ENCODE measurements at regions not wholly inside any gene's neighbourhood (a gene's known extent, or its start where the extent isn't known, plus 50 kb on each side); places are given as distances from the start of the nearest gene placed in this dataset.

DNA sequence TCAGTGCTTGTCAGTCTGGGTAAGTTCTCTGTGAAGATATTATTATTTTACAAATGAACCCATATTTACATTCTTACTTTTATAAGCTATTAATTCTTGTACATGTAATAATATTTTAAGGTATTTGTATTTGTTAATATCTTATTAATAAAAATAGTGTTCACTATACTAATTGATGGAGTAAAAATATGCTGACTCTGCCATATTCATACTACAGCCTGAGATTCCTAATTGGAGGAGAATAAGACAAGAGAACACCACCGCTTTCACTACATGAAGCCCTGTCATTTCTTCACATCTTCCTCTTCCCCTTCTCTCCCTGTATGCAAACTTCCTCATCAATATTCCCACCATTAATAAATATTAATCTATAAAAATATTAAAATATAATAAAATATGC is 167.6 kb upstream of the TUSC1 start (continued):
- TF ChIP-seq IKZF3 (tag by site-specific recombination; IDR thresholded peaks at IDR 0.05), result no peak

DNA sequence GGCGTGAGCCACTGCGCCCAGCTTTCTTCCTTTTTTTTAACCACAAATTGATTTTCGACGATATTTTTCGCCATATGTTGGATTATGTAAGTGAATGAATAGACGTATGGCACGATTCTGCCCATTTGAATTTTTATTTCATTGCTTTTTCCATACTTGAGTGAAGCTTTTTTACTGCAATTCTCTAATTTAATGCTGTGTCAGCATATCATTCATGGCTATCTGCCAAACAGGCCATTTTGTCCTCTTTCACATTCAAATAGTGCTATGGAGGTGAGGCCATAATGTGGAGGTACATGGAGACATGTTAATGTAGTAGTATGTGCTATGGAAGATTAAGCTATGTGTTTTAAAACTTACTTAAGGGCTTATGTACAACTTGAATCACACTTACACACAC is 152.1 kb upstream of the TUSC1 start:
- no peaks in the 10 kb centered on the region for H3K9me3 ChIP-seq (ENCODE audit: control insufficient read depth, insufficient read depth, low read depth, low read length)
- H3K4me1 ChIP-seq (ENCODE audit: control insufficient read depth, insufficient read depth, low read length), result no peaks in the 10 kb centered on the region
- H3K4me3 ChIP-seq (ENCODE audit: low read depth, low read length), result no peak overlapping the region
- no peak overlapping the region for H3K27ac ChIP-seq (ENCODE audit: extremely low read depth, low read depth, low read length)
- TF ChIP-seq HOXC10 (CRISPR knock-in tag; IDR thresholded peaks at IDR 0.05) (no peak), ZNF335 (tag by site-specific recombination; conservative IDR thresholded peaks at IDR 0.05) (no peak), MZF1 (tag by site-specific recombination; IDR thresholded peaks at IDR 0.05; ENCODE audit: borderline replicate concordance) (no peak), ZNF121 (tag by site-specific recombination; IDR thresholded peaks at IDR 0.05) (no peak), ZBTB7A (tag by site-specific recombination; IDR thresholded peaks at IDR 0.05; ENCODE audit: low read depth) (no peak), ZNF521 (tag by site-specific recombination; IDR thresholded peaks at IDR 0.05) (no peak), ZNF433 (tag by site-specific recombination; IDR thresholded peaks at IDR 0.05; ENCODE audit: low read depth) (no peak), ZSCAN23 (tag by site-specific recombination; IDR thresholded peaks at IDR 0.05) (no peak), SALL2 (tag by site-specific recombination; IDR thresholded peaks at IDR 0.05; ENCODE audit: borderline replicate concordance) (no peak), REPIN1 (tag by site-specific recombination; IDR thresholded peaks at IDR 0.05; ENCODE audit: low read depth) (no peak)
- TF ChIP-seq, protein P1, sequence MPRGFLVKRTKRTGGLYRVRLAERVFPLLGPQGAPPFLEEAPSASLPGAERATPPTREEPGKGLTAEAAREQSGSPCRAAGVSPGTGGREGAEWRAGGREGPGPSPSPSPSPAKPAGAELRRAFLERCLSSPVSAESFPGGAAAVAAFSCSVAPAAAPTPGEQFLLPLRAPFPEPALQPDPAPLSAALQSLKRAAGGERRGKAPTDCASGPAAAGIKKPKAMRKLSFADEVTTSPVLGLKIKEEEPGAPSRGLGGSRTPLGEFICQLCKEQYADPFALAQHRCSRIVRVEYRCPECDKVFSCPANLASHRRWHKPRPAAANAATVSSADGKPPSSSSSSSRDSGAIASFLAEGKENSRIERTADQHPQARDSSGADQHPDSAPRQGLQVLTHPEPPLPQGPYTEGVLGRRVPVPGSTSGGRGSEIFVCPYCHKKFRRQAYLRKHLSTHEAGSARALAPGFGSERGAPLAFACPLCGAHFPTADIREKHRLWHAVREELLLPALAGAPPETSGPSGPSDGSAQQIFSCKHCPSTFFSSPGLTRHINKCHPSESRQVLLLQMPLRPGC (tag by site-specific recombination; IDR thresholded peaks at IDR 0.05), result no peak
- TF ChIP-seq, protein P2, sequence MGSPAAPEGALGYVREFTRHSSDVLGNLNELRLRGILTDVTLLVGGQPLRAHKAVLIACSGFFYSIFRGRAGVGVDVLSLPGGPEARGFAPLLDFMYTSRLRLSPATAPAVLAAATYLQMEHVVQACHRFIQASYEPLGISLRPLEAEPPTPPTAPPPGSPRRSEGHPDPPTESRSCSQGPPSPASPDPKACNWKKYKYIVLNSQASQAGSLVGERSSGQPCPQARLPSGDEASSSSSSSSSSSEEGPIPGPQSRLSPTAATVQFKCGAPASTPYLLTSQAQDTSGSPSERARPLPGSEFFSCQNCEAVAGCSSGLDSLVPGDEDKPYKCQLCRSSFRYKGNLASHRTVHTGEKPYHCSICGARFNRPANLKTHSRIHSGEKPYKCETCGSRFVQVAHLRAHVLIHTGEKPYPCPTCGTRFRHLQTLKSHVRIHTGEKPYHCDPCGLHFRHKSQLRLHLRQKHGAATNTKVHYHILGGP (tag by site-specific recombination; IDR thresholded peaks at IDR 0.05), result no peak
- POLR2A ChIA-PET, result no interaction called here
- H3K36me3 ChIP-seq (ENCODE audit: control insufficient read depth in 2 of 2, insufficient read depth in 1 of 2, low read length in 2 of 2), result no peaks in the 10 kb centered on the region
- CTCF ChIA-PET, result no interaction called here

DNA sequence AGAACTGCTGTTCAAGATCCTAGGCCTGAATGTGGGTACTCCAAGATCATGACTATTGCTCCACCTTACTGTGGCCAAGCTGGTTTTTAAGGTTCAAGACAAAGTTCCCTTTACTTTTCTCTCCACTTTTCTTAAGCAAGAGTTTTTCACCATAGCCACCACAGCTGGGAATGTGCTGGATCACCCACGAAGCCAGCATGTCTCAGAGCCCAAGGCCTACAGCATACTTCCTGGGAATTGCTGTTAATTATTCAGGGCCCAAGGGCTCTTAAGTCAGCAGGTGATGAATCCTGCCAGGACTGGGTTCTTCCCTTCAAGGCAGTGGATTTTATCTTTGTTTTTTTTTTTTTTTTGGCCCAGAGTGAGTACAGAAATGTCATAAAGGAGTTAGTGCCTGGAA is 149.4 kb upstream of the TUSC1 start:
- POLR2A ChIA-PET, result no interaction called here
- CTCF ChIA-PET, result interaction anchor here (0.7 kb wide), 1 partner anchor 62 kb away, joined by 3 read pairs; no protein-coding TSS in a partner anchor
- Histone ChIP-seq H3K9me3 (ENCODE audit: control insufficient read depth, insufficient read depth, low read depth, low read length) (no peaks in the 10 kb centered on the region), H3K36me3 (ENCODE audit: control insufficient read depth in 2 of 2, insufficient read depth in 1 of 2, low read length in 2 of 2) (no peaks in the 10 kb centered on the region), H3K27ac (ENCODE audit: extremely low read depth, low read depth, low read length) (no peak overlapping the region), H3K4me1 (ENCODE audit: control insufficient read depth, insufficient read depth, low read length) (no peaks in the 10 kb centered on the region), H3K4me3 (ENCODE audit: low read depth, low read length) (no peak overlapping the region)
- TF ChIP-seq ZNF658 (tag by site-specific recombination; IDR thresholded peaks at IDR 0.05) (no peak), ZNF571 (tag by site-specific recombination; IDR thresholded peaks at IDR 0.05) (no peak), ZFP69B (tag by site-specific recombination; IDR thresholded peaks at IDR 0.05) (no peak), ZNF248 (tag by site-specific recombination; IDR thresholded peaks at IDR 0.05) (no peak), ZNF354C (tag by site-specific recombination; IDR thresholded peaks at IDR 0.05; ENCODE audit: borderline replicate concordance, low read depth) (no peak), BCL11B (tag by site-specific recombination; IDR thresholded peaks at IDR 0.05; ENCODE audit: low read depth) (no peak), ZNF76 (tag by site-specific recombination; IDR thresholded peaks at IDR 0.05; ENCODE audit: borderline replicate concordance, low read depth) (no peak)
- TF ChIP-seq, protein P3, sequence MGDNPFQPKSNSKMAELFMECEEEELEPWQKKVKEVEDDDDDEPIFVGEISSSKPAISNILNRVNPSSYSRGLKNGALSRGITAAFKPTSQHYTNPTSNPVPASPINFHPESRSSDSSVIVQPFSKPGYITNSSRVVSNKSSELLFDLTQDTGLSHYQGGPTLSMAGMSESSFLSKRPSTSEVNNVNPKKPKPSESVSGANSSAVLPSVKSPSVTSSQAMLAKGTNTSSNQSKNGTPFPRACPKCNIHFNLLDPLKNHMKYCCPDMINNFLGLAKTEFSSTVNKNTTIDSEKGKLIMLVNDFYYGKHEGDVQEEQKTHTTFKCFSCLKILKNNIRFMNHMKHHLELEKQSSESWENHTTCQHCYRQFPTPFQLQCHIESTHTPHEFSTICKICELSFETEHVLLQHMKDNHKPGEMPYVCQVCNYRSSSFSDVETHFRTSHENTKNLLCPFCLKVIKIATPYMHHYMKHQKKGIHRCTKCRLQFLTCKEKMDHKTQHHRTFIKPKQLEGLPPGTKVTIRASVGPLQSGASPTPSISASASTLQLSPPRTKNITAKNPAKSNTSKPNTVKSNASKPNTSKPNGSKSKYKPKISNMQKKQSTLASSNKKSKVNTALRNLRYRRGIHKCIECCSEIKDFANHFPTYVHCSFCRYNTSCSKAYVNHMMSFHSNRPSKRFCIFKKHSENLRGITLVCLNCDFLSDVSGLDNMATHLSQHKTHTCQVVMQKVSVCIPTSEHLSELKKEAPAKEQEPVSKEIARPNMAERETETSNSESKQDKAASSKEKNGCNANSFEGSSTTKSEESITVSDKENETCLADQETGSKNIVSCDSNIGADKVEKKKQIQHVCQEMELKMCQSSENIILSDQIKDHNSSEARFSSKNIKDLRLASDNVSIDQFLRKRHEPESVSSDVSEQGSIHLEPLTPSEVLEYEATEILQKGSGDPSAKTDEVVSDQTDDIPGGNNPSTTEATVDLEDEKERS (tag by site-specific recombination; IDR thresholded peaks at IDR 0.05), result no peak
- TF ChIP-seq, protein P4, sequence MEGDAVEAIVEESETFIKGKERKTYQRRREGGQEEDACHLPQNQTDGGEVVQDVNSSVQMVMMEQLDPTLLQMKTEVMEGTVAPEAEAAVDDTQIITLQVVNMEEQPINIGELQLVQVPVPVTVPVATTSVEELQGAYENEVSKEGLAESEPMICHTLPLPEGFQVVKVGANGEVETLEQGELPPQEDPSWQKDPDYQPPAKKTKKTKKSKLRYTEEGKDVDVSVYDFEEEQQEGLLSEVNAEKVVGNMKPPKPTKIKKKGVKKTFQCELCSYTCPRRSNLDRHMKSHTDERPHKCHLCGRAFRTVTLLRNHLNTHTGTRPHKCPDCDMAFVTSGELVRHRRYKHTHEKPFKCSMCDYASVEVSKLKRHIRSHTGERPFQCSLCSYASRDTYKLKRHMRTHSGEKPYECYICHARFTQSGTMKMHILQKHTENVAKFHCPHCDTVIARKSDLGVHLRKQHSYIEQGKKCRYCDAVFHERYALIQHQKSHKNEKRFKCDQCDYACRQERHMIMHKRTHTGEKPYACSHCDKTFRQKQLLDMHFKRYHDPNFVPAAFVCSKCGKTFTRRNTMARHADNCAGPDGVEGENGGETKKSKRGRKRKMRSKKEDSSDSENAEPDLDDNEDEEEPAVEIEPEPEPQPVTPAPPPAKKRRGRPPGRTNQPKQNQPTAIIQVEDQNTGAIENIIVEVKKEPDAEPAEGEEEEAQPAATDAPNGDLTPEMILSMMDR (tag by site-specific recombination; IDR thresholded peaks at IDR 0.05), result no peak
- TF ChIP-seq, protein P5, sequence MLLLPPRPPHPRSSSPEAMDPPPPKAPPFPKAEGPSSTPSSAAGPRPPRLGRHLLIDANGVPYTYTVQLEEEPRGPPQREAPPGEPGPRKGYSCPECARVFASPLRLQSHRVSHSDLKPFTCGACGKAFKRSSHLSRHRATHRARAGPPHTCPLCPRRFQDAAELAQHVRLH (tag by site-specific recombination; IDR thresholded peaks at IDR 0.05), result no peak
- TF ChIP-seq, protein P6, sequence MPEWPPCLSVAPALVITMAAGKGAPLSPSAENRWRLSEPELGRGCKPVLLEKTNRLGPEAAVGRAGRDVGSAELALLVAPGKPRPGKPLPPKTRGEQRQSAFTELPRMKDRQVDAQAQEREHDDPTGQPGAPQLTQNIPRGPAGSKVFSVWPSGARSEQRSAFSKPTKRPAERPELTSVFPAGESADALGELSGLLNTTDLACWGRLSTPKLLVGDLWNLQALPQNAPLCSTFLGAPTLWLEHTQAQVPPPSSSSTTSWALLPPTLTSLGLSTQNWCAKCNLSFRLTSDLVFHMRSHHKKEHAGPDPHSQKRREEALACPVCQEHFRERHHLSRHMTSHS (tag by site-specific recombination; IDR thresholded peaks at IDR 0.05), result no peak

Data from HEK293 (cell line).